HTR-8/SVneo (cell line): ENCODE measurements at regions not wholly inside any gene's neighbourhood (a gene's known extent, or its start where the extent isn't known, plus 50 kb on each side); places are given as distances from the start of the nearest gene placed in this dataset.

Source experiments
- DNase-seq: peaks from one replicate; pipeline ENCODE4 v3.0.0; 2011; ENCODE audit warnings: low spot score, mixed read lengths; ENCODE audit not compliant: insufficient read length
- FAIRE-seq: peaks from 2 replicates; lab custom pipeline; 2011; peaks lifted over from hg19 to GRCh38; lab: Jason Lieb, UNC

- DNase-seq = no peak
- no peak for FAIRE-seq
Observed at GRCh38 chr18:45291621-45292615, 323.4 kb upstream of the SLC14A2 start.

- DNase-seq (no peak), FAIRE-seq (no peak)
Observed at GRCh38 chr18:45295388-45295787, 319.9 kb upstream of the SLC14A2 start.

- FAIRE-seq = no peak
- DNase-seq = no peak
Observed at GRCh38 chr18:45298986-45299385, 316.3 kb upstream of the SLC14A2 start.

DNA sequence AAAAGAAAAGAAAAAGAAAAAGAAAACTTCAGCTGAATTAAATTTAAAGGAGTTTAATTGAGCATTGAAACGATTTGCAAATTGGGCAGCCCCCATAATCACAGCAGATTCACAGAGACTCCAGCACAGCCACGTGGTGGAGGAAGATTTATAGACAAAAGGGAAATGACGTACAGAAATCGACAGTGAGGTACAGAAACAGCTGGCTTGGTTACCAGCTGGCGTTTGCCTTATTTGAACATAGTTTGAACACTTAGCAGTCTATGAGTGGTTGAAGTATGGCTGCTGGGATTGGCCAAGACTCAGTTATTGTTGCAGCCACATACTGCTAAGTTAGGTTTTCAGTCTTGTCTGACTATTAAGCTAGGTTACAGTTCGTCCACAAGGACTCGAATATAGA, 312.2 kb upstream of the SLC14A2 start:
- no peak for DNase-seq
- no peak for FAIRE-seq

- DNase-seq = no peak
- FAIRE-seq = no peak
Observed at GRCh38 chr18:45304558-45304957, 310.7 kb upstream of the SLC14A2 start.

- DNase-seq (no peak), FAIRE-seq (no peak)
Observed at GRCh38 chr18:45312555-45313126, 302.6 kb upstream of the SLC14A2 start.

DNA sequence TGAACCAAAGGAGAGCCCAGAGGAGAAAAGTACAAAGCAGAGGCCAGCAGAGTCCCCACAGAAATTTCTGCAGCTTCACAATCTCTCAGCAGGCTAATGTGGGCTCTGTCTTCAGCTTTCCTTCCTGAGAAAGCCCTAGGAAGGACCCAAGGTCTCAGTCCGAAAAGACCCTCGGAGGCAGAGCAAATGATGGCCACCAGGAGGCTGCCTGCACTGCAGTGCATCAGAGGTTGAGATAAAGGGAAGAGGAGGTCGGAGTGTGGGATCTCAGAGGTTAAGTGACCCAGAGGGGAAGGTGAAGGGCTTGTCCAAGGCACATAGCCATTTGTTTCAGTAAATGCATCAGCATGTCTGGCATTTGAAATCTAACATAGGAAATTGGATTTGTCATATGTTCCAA, 299.1 kb upstream of the SLC14A2 start:
- DNase-seq (no peak), FAIRE-seq (no peak)

GRCh38 chr18:45317948-45318640, 297.2 kb upstream of the SLC14A2 start:
- no peak for FAIRE-seq
- DNase-seq = no peak

DNA sequence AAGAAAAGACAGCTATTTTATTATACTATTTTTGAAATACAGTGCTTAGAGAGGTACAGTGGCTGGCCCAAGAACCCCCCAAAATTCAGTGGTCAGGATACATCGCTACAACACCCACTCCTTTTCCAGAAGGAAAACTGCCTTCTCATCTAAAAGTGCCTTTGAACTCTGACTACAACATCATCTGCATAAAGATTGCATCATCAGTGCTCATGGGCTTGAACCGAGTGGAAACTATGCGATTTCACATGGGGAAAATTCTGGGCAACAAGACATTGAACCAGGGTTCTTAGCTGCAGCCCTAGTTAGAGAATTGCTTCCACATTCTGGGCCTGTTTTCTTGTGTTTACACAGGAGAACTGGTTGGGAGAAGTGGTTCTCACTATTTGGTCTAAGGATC, 294.6 kb upstream of the SLC14A2 start:
- FAIRE-seq (no peak), DNase-seq (no peak)

DNA sequence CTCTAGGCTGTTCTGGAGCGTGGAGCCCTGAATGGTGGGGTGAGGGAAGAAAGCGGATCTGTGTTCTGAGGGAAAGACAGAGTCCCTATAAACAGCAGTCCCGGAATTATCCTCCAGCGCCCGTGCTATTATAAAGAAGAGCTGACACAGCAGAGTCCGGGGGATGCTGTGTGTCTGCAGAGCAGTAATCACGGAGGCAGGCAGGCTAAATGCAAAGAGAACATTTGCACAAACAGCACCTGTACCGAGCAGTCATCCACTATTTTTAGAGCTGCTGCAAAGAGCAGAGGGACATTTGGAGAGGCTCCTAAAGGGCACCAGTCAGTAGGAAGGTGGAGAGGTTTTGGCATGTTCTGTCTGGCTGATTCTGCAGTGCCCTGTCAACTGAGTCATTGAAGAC, 293.8 kb upstream of the SLC14A2 start:
- FAIRE-seq (no peak), DNase-seq (no peak)

DNA sequence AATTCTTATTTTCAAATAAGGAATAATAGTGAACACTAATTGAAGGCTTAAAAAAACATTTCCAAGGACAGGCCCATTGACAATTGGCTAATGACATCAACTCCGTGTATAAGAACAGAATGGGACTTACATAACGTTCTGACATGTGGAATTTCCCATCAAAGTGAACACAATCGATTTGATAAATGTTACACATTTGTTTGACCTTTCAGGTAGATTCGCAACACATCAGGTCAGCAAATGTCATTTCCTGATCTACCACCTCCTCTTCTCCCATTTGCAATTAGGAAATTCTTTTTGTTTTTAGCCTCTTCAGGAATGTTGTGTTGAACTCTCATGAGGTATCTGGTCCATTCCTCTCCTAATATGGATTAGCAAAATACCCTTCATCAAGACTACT, 292.9 kb upstream of the SLC14A2 start:
- FAIRE-seq (no peak), DNase-seq (no peak)

DNA sequence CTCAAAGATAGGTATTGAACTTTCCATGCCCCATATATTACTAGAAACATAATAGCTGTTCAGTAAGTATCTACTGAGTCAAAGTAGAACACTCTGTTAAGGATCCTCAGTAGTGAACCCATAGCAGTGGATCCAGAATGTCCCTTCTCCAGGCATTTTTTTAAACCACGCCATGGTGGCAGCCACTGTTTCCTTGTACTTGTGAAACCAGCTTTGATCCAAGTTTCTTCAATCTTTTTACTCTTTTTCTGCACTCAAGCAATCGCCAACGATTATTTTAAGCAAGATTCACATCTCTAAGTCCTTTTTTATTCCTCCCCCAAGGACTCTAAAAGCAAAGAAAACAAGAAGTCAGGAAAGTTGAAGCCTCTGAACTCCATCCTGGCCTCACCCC, 291.2 kb upstream of the SLC14A2 start:
- DNase-seq = no peak
- no peak for FAIRE-seq

DNA sequence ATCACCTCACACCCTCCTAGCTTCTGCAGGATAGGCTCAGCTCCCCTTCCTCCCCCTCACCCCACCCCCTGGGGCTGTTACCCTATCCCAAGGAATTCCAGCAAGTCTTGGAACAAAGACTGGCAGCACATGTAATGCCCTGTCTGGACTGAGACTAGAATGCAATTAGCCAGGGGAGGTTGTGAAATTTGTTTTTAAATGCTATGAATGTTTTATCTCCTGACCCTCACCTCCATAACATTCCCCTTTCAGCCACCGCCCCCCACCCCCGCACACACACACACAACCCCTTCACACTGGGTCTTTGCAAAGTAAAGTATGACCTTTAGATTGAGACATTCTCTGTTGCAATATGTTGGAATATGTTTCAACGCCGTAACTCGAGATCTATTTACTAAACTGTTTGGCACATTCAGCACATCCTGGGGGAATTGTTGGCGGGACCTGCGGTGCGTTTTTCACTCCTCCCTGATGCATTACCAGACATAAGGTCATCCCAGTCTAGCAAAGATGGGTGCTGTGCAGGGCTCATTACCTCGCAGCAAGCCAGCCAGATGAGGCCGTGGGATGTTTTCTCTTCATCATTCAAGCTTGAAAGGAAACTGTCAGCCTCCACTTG, 290.7 kb upstream of the SLC14A2 start:
- FAIRE-seq (no peak), DNase-seq (no peak)

- FAIRE-seq (no peak), DNase-seq (no peak)
Observed at GRCh38 chr18:45325778-45326177, 289.5 kb upstream of the SLC14A2 start.

- FAIRE-seq (no peak), DNase-seq (no peak)
Observed at GRCh38 chr18:45326505-45326904, 288.8 kb upstream of the SLC14A2 start.

GRCh38 chr18:45328296-45328695, 287.0 kb upstream of the SLC14A2 start:
- FAIRE-seq (no peak), DNase-seq (no peak)

- FAIRE-seq = no peak
- DNase-seq = no peak
Observed at GRCh38 chr18:45328811-45329210, 286.5 kb upstream of the SLC14A2 start.

DNA sequence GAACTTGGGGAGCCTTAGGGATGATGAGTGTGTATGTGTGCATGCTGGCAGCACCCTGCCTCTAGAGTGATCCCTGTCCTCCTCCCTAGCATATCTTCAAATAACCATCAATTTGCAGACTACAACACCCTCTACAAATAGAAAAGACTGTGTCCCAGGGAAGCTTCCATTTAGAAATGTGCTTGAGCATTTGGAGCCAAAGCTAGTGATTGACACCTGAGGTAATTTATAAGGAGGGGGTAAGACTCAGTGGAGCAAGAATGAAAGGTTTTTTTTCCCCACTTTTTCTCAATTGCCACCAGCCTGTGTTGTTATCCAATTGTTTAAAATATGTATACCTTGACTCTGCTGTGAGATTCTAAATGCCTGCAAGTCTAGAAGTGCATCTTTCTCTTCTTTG, 286.0 kb upstream of the SLC14A2 start:
- DNase-seq (no peak), FAIRE-seq (no peak)

DNA sequence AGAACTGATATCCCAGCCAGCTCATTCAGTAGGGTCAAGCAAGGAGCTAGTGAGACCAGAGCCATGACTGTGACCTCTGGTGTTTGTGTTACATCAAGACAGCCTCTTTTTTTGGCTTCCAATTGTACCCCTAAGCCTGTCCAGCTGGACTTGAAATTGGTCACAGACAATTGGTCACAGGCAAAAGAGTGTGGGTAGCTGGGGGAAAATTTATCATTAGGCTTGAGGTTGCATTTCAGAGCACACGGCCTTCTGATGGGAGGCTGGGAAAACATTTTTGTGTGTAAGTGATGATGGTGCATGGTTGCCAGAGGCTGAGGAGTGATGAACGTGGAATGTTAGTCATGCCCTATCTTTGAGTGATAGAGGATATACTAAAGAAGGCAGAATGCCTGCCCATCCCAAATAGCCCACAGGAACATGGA, 285.1 kb upstream of the SLC14A2 start:
- FAIRE-seq (no peak), DNase-seq (no peak)

- no peak for FAIRE-seq
- DNase-seq = no peak
Observed at GRCh38 chr18:45332871-45333270, 282.4 kb upstream of the SLC14A2 start.

GRCh38 chr18:45334191-45334590, 281.1 kb upstream of the SLC14A2 start:
- no peak for DNase-seq

More at GRCh38 chr18:45334191-45334590, 281.1 kb upstream of the SLC14A2 start:
- no peak for FAIRE-seq
